HFFc6 (cell line): ENCODE measurements at regions not wholly inside any gene's neighbourhood (a gene's known extent, or its start where the extent isn't known, plus 50 kb on each side); places are given as distances from the start of the nearest gene placed in this dataset.

Experiments
- DNase-seq: peaks from one replicate; pipeline ENCODE4 v3.0.0-alpha.2; 2018
- H3K27ac Mint-ChIP-seq: 2 replicates; pipeline ENCODE4 v1.8.0; 2020; ENCODE audit warnings: mild to moderate bottlenecking, mixed read lengths
- H3K27me3 Mint-ChIP-seq: 2 replicates; pipeline ENCODE4 v1.8.0; 2021; ENCODE audit warnings: mild to moderate bottlenecking, moderate library complexity, mixed read lengths; ENCODE audit not compliant: insufficient read depth
- H3K36me3 Mint-ChIP-seq: 2 replicates; pipeline ENCODE4 v1.8.0; 2021; ENCODE audit warnings: low read depth, mixed read lengths
- H3K4me1 Mint-ChIP-seq: 2 replicates; pipeline ENCODE4 v1.8.0; 2020; ENCODE audit warnings: low read depth, mixed read lengths
- H3K4me3 Mint-ChIP-seq: 2 replicates; pipeline ENCODE4 v1.8.0; 2020; ENCODE audit warnings: mild to moderate bottlenecking, moderate library complexity, mixed read lengths
- H3K9me3 Mint-ChIP-seq: 2 replicates; pipeline ENCODE4 v1.8.0; 2020; ENCODE audit warnings: mild to moderate bottlenecking, mixed read lengths
- CTCF ChIP-seq: fragments of 200-600 bp; sonication (generic); IDR thresholded peaks from 2 replicates; pipeline ENCODE4 v1.5.0; 2021; ENCODE audit warnings: antibody characterized with exemption, mild to moderate bottlenecking

DNA sequence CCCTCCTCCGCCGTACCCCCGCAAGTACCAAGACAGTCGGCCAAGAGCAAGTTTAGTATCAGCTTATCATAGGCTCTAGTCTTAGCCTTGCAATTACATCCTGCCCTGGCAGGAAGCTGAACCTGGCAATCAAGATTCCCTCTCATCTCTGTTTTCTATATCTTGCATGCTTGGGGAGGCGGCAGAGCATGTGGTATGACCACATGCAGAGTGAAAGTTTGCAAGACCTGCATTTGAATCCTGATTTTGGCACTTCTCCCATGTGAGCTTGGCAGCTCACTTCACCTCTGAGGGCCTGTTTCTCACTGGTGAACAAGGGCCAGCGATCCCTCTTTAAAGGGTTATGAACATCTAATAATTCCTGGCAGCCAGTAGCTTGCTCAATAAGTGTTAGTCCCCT is 106.1 kb upstream of the FRMD4B start:
- DNase-seq: no peak
- H3K4me1 Mint-ChIP-seq: no peaks in the 10 kb centered on the region
- H3K4me3 Mint-ChIP-seq: no peak overlapping the region
- H3K27me3 Mint-ChIP-seq: peaks cover 2% of the 10 kb centered on the region; the same call in 1 of the 2 replicates
- no peak overlapping the region for H3K27ac Mint-ChIP-seq
- no peaks in the 10 kb centered on the region for H3K36me3 Mint-ChIP-seq
- TF ChIP-seq CTCF: no peak
- H3K9me3 Mint-ChIP-seq: no peaks in the 10 kb centered on the region

DNA sequence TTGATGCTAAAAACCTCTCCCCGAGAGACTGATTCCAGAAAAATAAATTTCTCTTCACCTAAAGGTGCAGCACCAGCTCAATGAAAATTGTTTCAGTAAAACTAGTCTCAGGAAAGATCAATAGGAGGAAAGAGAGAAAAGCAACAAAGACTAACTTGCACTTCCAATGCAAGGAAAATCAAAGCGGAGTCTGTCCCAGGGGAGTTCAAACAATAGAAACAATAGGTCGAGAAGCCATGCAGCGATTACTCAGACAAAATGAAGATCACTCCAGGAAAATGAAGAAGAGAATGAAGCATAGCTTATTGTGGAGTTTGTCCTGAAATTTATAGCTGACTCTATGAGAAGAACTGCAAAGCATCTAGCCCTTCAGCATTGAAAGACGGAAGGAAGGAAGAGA is 105.1 kb upstream of the FRMD4B start:
- Mint-ChIP-seq H3K4me1 (no peaks in the 10 kb centered on the region), H3K4me3 (no peak overlapping the region), H3K9me3 (no peaks in the 10 kb centered on the region), H3K36me3 (no peaks in the 10 kb centered on the region), H3K27me3 (peaks cover 2% of the 10 kb centered on the region; the same call in 1 of the 2 replicates), H3K27ac (no peak overlapping the region)
- no peak for TF ChIP-seq CTCF
- DNase-seq: no peak

- H3K27ac Mint-ChIP-seq: no peak overlapping the region
- no peak for DNase-seq
- no peak for TF ChIP-seq CTCF
Measured at GRCh38 chr3:69490235-69490634, 104.3 kb upstream of the FRMD4B start.

GRCh38 chr3:69488026-69488425 is 102.1 kb upstream of the FRMD4B start:
- no peaks in the 10 kb centered on the region for H3K4me1 Mint-ChIP-seq
- peaks cover 2% of the 10 kb centered on the region; the same call in 1 of the 2 replicates for H3K27me3 Mint-ChIP-seq
- no peak for TF ChIP-seq CTCF
- no peak overlapping the region for H3K4me3 Mint-ChIP-seq
- H3K36me3 Mint-ChIP-seq: no peaks in the 10 kb centered on the region
- DNase-seq: no peak
- no peaks in the 10 kb centered on the region for H3K9me3 Mint-ChIP-seq
- H3K27ac Mint-ChIP-seq: no peak overlapping the region

More at GRCh38 chr3:69490235-69490634, 104.3 kb upstream of the FRMD4B start:
- Mint-ChIP-seq H3K27me3 (peaks cover 2% of the 10 kb centered on the region; the same call in 1 of the 2 replicates), H3K9me3 (no peaks in the 10 kb centered on the region), H3K4me1 (no peaks in the 10 kb centered on the region), H3K36me3 (no peaks in the 10 kb centered on the region), H3K4me3 (no peak overlapping the region)

DNA sequence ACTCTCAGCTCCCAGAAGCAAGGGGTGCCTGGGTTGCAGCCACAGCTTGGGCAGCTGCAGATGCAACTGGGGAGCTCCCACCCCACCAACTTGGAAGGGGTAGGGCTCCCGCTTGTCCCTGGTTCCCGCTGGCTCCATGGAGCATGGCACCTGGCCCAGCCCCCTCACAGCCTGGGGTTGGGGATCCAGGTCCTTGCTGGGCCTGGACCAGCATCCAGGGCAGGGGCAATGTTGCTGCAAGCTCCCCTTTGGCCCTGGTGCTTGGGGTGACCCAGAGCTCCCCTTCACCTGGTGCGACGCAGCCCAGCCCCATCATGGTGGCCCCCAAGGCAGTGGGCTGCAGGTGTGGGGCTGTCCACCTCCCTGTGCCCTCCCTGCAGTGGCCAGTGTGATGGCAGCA is 99.6 kb upstream of the FRMD4B start:
- TF ChIP-seq CTCF: no peak
- Mint-ChIP-seq H3K36me3 (no peaks in the 10 kb centered on the region), H3K4me1 (no peaks in the 10 kb centered on the region), H3K27ac (no peak overlapping the region), H3K9me3 (no peaks in the 10 kb centered on the region), H3K27me3 (peaks cover 2% of the 10 kb centered on the region; the same call in 1 of the 2 replicates), H3K4me3 (no peak overlapping the region)
- DNase-seq: no peak
